ENCODE measurements at regions not wholly inside any gene's neighbourhood (a gene's known extent, or its start where the extent isn't known, plus 50 kb on each side); places are given as distances from the start of the nearest gene placed in this dataset.

DNA sequence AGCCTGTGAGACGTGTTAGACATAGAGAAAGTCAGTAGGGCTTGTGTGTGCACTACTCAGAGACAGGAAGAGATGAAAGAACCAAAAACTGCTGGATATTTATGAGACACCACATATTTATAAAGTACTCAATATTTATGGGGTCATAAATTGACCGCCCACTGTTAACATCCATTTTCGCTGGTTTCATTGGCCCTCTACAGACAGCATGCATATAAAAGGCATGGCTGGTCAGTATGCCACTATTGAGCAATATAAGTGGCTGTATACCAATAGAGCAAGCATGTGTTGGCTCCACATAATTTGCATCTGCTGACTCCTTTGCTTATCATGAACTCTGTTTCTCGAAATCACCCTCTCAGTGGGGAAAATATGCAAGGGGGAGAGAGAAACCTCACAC lies 110.3 kb upstream of the BTN3A2 start:
- TF ChIP-seq, protein P1, sequence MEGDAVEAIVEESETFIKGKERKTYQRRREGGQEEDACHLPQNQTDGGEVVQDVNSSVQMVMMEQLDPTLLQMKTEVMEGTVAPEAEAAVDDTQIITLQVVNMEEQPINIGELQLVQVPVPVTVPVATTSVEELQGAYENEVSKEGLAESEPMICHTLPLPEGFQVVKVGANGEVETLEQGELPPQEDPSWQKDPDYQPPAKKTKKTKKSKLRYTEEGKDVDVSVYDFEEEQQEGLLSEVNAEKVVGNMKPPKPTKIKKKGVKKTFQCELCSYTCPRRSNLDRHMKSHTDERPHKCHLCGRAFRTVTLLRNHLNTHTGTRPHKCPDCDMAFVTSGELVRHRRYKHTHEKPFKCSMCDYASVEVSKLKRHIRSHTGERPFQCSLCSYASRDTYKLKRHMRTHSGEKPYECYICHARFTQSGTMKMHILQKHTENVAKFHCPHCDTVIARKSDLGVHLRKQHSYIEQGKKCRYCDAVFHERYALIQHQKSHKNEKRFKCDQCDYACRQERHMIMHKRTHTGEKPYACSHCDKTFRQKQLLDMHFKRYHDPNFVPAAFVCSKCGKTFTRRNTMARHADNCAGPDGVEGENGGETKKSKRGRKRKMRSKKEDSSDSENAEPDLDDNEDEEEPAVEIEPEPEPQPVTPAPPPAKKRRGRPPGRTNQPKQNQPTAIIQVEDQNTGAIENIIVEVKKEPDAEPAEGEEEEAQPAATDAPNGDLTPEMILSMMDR (conservative IDR thresholded peaks at IDR 0.05; ENCODE audit: low read depth, low read length) = no peak
- TF ChIP-seq EZH2 (IDR thresholded peaks at IDR 0.05; ENCODE audit: borderline replicate concordance, low read depth, low read length, poor library complexity, severe bottlenecking) = no peak

All from A673 (cell line).